ENCODE measurements at regions not wholly inside any gene's neighbourhood (a gene's known extent, or its start where the extent isn't known, plus 50 kb on each side); places are given as distances from the start of the nearest gene placed in this dataset.

- no peak overlapping the region for H3K27ac Mint-ChIP-seq (ENCODE audit: unreplicated experiment)
- TF ChIP-seq EZH2 (IDR thresholded peaks at IDR 0.05; ENCODE audit: insufficient read depth, low read length): no peak
- TF ChIP-seq CTCF (IDR thresholded peaks at IDR 0.05; ENCODE audit: insufficient read depth, low read depth, low read length): no peak
- no peak for FAIRE-seq
- H3K27me3 ChIP-seq (ENCODE audit: insufficient read depth, low read length): no peaks in the 10 kb centered on the region
- H2AFZ ChIP-seq (ENCODE audit: low read depth, low read length): no peak overlapping the region
- no peaks in the 10 kb centered on the region for H3K27me3 Mint-ChIP-seq (ENCODE audit: low read depth, unreplicated experiment)
- no peaks in the 10 kb centered on the region for H3K9me3 Mint-ChIP-seq (ENCODE audit: unreplicated experiment)
- peaks cover 21% of the 10 kb centered on the region for H3K4me1 ChIP-seq (ENCODE audit: insufficient read depth, low read length)
- H3K9me3 ChIP-seq (ENCODE audit: insufficient read depth, low read depth, low read length): no peaks in the 10 kb centered on the region
- H3K27ac ChIP-seq (ENCODE audit: low read depth, low read length): no peak overlapping the region
- peaks cover 16% of the 10 kb centered on the region for H4K20me1 ChIP-seq (ENCODE audit: insufficient read depth, low read length)
- H3K4me3 Mint-ChIP-seq (ENCODE audit: unreplicated experiment): no peak overlapping the region
- DNase-seq (ENCODE audit: low read depth): no peak
- peak overlapping the region; percentile 92 for H3K4me2 ChIP-seq (ENCODE audit: low read length)
- H3K4me3 ChIP-seq (ENCODE audit: insufficient read depth, low read depth, low read length): peak overlapping the region; percentile 66
- H3K4me1 Mint-ChIP-seq (ENCODE audit: low read depth, unreplicated experiment): peaks cover 5% of the 10 kb centered on the region
- H3K9ac ChIP-seq (ENCODE audit: low read length): peak overlapping the region; percentile 79
- peaks cover 20% of the 10 kb centered on the region for H3K79me2 ChIP-seq (ENCODE audit: insufficient read depth, low read length)
- H3K36me3 Mint-ChIP-seq (ENCODE audit: low read depth, unreplicated experiment): no peaks in the 10 kb centered on the region
- no peaks in the 10 kb centered on the region for H3K36me3 ChIP-seq (ENCODE audit: insufficient read depth, low read length)
These were observed 71.9 kb upstream of the NHSL1 start for GRCh38 chr6:138571181-138571580.

DNA sequence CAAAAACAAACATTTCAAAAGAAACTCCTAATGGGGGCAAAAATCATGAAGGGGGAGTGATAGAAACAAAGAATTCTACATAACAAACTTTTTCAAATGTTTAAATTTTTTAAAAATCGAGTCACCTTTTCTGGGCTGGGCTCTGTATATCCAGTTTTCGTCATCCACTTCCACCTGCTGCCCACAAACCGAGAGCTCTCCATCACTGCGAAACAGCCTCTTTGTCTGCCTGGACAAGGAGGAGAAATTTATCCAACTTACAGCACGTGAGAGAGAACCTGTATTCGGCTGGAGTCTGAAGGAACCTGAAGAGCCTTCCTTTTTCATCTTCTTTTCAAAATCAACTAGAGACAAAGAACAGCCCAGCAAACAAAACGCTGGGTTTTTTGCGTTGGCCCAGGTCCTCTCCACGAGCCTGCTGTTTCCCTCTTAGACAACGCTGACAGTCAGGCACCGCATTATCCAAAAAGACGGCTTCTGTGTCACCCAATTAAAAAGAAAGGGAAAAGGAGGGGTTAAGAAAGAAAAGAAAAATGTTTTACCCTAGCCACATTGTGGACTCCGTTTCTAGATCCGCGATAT, 72.4 kb upstream of the NHSL1 start:
- Histone ChIP-seq H4K20me1 (ENCODE audit: insufficient read depth, low read length) (peaks cover 16% of the 10 kb centered on the region), H3K4me2 (ENCODE audit: low read length) (peak overlapping the region; percentile 92), H3K4me1 (ENCODE audit: insufficient read depth, low read length) (peaks cover 21% of the 10 kb centered on the region), H2AFZ (ENCODE audit: low read depth, low read length) (no peak overlapping the region), H3K4me3 (ENCODE audit: insufficient read depth, low read depth, low read length) (peak overlapping the region; percentile 66), H3K9me3 (ENCODE audit: insufficient read depth, low read depth, low read length) (no peaks in the 10 kb centered on the region), H3K27me3 (ENCODE audit: insufficient read depth, low read length) (no peaks in the 10 kb centered on the region), H3K9ac (ENCODE audit: low read length) (peak overlapping the region; percentile 79), H3K27ac (ENCODE audit: low read depth, low read length) (no peak overlapping the region), H3K79me2 (ENCODE audit: insufficient read depth, low read length) (peaks cover 20% of the 10 kb centered on the region), H3K36me3 (ENCODE audit: insufficient read depth, low read length) (no peaks in the 10 kb centered on the region)
- Mint-ChIP-seq H3K4me3 (ENCODE audit: unreplicated experiment) (no peak overlapping the region), H3K4me1 (ENCODE audit: low read depth, unreplicated experiment) (peaks cover 5% of the 10 kb centered on the region), H3K9me3 (ENCODE audit: unreplicated experiment) (no peaks in the 10 kb centered on the region), H3K27me3 (ENCODE audit: low read depth, unreplicated experiment) (no peaks in the 10 kb centered on the region), H3K27ac (ENCODE audit: unreplicated experiment) (no peak overlapping the region), H3K36me3 (ENCODE audit: low read depth, unreplicated experiment) (no peaks in the 10 kb centered on the region)
- DNase-seq (ENCODE audit: low read depth) (no peak), FAIRE-seq (no peak)
- TF ChIP-seq EZH2 (IDR thresholded peaks at IDR 0.05; ENCODE audit: insufficient read depth, low read length): no peak
- TF ChIP-seq CTCF (IDR thresholded peaks at IDR 0.05; ENCODE audit: insufficient read depth, low read depth, low read length): no peak

- no peaks in the 10 kb centered on the region for H3K36me3 Mint-ChIP-seq (ENCODE audit: low read depth, unreplicated experiment)
- peak overlapping the region; percentile 66 for H3K4me3 ChIP-seq (ENCODE audit: insufficient read depth, low read depth, low read length)
- H3K27me3 Mint-ChIP-seq (ENCODE audit: low read depth, unreplicated experiment): no peaks in the 10 kb centered on the region
- FAIRE-seq: no peak
- H3K4me3 Mint-ChIP-seq (ENCODE audit: unreplicated experiment): no peak overlapping the region
- no peaks in the 10 kb centered on the region for H3K9me3 ChIP-seq (ENCODE audit: insufficient read depth, low read depth, low read length)
- H3K79me2 ChIP-seq (ENCODE audit: insufficient read depth, low read length): peaks cover 20% of the 10 kb centered on the region
- no peaks in the 10 kb centered on the region for H3K9me3 Mint-ChIP-seq (ENCODE audit: unreplicated experiment)
- H3K4me2 ChIP-seq (ENCODE audit: low read length): peak overlapping the region; percentile 92
- peaks cover 19% of the 10 kb centered on the region for H4K20me1 ChIP-seq (ENCODE audit: insufficient read depth, low read length)
- DNase-seq (ENCODE audit: low read depth): peak; percentile 88
- TF ChIP-seq CTCF (IDR thresholded peaks at IDR 0.05; ENCODE audit: insufficient read depth, low read depth, low read length): no peak
- H3K27ac Mint-ChIP-seq (ENCODE audit: unreplicated experiment): peak overlapping the region; percentile 58
- no peaks in the 10 kb centered on the region for H3K36me3 ChIP-seq (ENCODE audit: insufficient read depth, low read length)
- peak overlapping the region; percentile 79 for H3K9ac ChIP-seq (ENCODE audit: low read length)
- no peaks in the 10 kb centered on the region for H3K27me3 ChIP-seq (ENCODE audit: insufficient read depth, low read length)
- H3K4me1 ChIP-seq (ENCODE audit: insufficient read depth, low read length): peaks cover 23% of the 10 kb centered on the region
- peaks cover 9% of the 10 kb centered on the region for H3K4me1 Mint-ChIP-seq (ENCODE audit: low read depth, unreplicated experiment)
- H2AFZ ChIP-seq (ENCODE audit: low read depth, low read length): peak overlapping the region; percentile 80
- no peak overlapping the region for H3K27ac ChIP-seq (ENCODE audit: low read depth, low read length)
These were observed 73.0 kb upstream of the NHSL1 start for GRCh38 chr6:138572167-138572875.
